HEK293T (cell line): ENCODE measurements at regions not wholly inside any gene's neighbourhood (a gene's known extent, or its start where the extent isn't known, plus 50 kb on each side); places are given as distances from the start of the nearest gene placed in this dataset.

Experiments used
- BHLHE40 ChIP-seq: fragments of 450-650 bp; IDR thresholded peaks from 2 replicates; pipeline ENCODE4 v1.6.1; 2016; ENCODE audit warnings: mild to moderate bottlenecking, moderate library complexity, borderline replicate concordance
- ELF4 ChIP-seq: fragments of 450-650 bp; IDR thresholded peaks from 2 replicates; pipeline ENCODE4 v1.6.1; 2017; ENCODE audit warnings: antibody characterized with exemption
- FOXK2 ChIP-seq: fragments of 450-650 bp; IDR thresholded peaks from 2 replicates; pipeline ENCODE4 v1.6.1; 2016; ENCODE audit warnings: mild to moderate bottlenecking
- HDGF ChIP-seq: fragments of 450-650 bp; IDR thresholded peaks from 2 replicates; pipeline ENCODE4 v1.6.1; 2017; ENCODE audit warnings: antibody characterized with exemption, borderline replicate concordance
- TARDBP ChIP-seq: fragments of 450-650 bp; IDR thresholded peaks from 2 replicates; pipeline ENCODE4 v1.6.1; 2016

DNA sequence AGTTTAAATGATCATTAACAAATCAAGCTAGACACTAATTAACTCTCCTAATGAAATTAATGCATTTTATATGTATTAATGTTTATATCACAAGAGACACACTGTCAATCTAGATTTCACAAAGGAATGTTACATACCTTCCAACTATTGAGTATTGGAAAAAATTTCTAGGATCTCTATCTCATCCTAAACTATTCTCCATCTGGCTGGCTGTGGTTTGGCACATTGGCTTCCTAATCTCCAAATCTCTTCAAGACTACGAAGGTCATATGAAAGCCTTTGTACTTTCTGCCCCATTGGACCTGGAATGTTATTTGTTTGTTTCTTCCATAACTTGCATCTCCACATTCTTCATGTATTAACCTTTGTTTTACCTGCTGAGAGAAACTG, 1160.0 kb downstream of the ADGRL3 start:
- TF ChIP-seq BHLHE40 (no peak), FOXK2 (no peak), ELF4 (no peak), HDGF (no peak), TARDBP (no peak)
